Spinal cord (tissue), 9 donors: ENCODE measurements at regions not wholly inside any gene's neighbourhood (a gene's known extent, or its start where the extent isn't known, plus 50 kb on each side); places are given as distances from the start of the nearest gene placed in this dataset.
A peak's percentile ranks its signal among the peaks of the same experiment; 100 is the strongest.
"Not testable (repeated sequence)": the region's sequence is repeated elsewhere in the genome, so short reads cannot be mapped to it uniquely, and the experiment has no call there.

Experiments used
- DNase-seq, 6 donors: peaks; one replicate each; pipeline versions ENCODE4 v3.0.0 to v3.0.0-alpha.2; 2013 to 2015; ENCODE audit warnings: low spot score in 6 of 6, low read depth in 4 of 6
- H3K27ac ChIP-seq: one replicate; pipeline ENCODE4 v1.5.1; 2013; ENCODE audit warnings: low read depth, low read length, control low read depth
- H3K27me3 ChIP-seq: one replicate; pipeline ENCODE4 v1.6.1; 2013; ENCODE audit warnings: low read length; ENCODE audit not compliant: control insufficient read depth, insufficient read depth
- H3K36me3 ChIP-seq: one replicate; pipeline ENCODE4 v1.6.1; 2013; ENCODE audit warnings: low read length; ENCODE audit not compliant: control insufficient read depth, insufficient read depth
- H3K4me1 ChIP-seq: one replicate; pipeline ENCODE4 v1.6.1; 2013; ENCODE audit warnings: low read length; ENCODE audit not compliant: control insufficient read depth, insufficient read depth
- H3K4me3 ChIP-seq: one replicate; pipeline ENCODE4 v1.5.1; 2013; ENCODE audit warnings: low read depth, low read length, control low read depth
- H3K9me3 ChIP-seq: one replicate; pipeline ENCODE4 v1.6.1; 2013; ENCODE audit warnings: low read length; ENCODE audit not compliant: control insufficient read depth, insufficient read depth
- WGBS: methylation state at CpG from one replicate; pipeline ENCODE4 v1.1.5; 2013; ENCODE audit warnings: missing lambda C conversion rate; ENCODE audit not compliant: insufficient coverage; 5-methylcytosine and 5-hydroxymethylcytosine counted together
- donor health status: healthy.

DNA sequence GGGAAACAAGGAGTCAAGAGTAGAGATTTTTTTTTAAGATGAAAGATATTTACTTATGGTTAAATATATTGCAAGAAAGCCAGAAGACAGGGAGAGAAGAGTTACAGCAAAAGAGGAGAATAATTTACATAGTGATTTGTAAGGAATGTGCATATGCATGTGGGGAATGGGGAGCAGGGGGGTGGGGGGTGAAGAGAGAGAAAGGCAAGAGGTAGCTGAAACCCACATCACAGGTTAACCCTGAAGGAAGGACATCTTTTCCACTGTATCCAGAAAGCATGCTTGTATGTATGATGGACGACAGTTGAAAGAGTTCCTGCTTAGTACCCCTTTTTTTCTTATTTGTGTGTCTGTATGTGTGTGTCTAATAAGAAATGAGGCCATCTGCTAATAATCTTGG is 371.9 kb downstream of the RAD51AP2 start:
- 83% methylated on average over 1 of the region's 1 CpG for WGBS
- Histone ChIP-seq H3K27ac (no peak overlapping the region), H3K36me3 (no peaks in the 10 kb centered on the region), H3K27me3 (no peaks in the 10 kb centered on the region), H3K4me1 (no peaks in the 10 kb centered on the region), H3K4me3 (no peak overlapping the region), H3K9me3 (no peaks in the 10 kb centered on the region)
- no peak for DNase-seq

- no peak overlapping the region for H3K4me3 ChIP-seq
- H3K4me1 ChIP-seq = no peaks in the 10 kb centered on the region
- WGBS = 20% methylated on average over 1 of the region's 2 CpGs
- H3K36me3 ChIP-seq = no peaks in the 10 kb centered on the region
- H3K27ac ChIP-seq = no peak overlapping the region
- no peaks in the 10 kb centered on the region for H3K9me3 ChIP-seq
- DNase-seq = peak in 1 of 6 donors; percentile 49
- H3K27me3 ChIP-seq = no peaks in the 10 kb centered on the region
These were observed 381.4 kb downstream of the RAD51AP2 start for GRCh38 chr2:17136877-17137276.

GRCh38 chr2:17136231-17136630 is 382.0 kb downstream of the RAD51AP2 start:
- no peaks in the 10 kb centered on the region for H3K9me3 ChIP-seq

GRCh38 chr2:17135619-17136018 is 382.6 kb downstream of the RAD51AP2 start:
- H3K36me3 ChIP-seq = no peaks in the 10 kb centered on the region
- no peak overlapping the region for H3K4me3 ChIP-seq
- DNase-seq = no peak
- WGBS = no CpG with 5 or more reads among the region's 1 CpG
- no peaks in the 10 kb centered on the region for H3K4me1 ChIP-seq
- no peak overlapping the region for H3K27ac ChIP-seq
- no peaks in the 10 kb centered on the region for H3K27me3 ChIP-seq
- no peaks in the 10 kb centered on the region for H3K9me3 ChIP-seq

More at GRCh38 chr2:17136231-17136630, 382.0 kb downstream of the RAD51AP2 start:
- no CpG with 5 or more reads among the region's 3 CpGs for WGBS
- Histone ChIP-seq H3K36me3 (no peaks in the 10 kb centered on the region), H3K4me3 (no peak overlapping the region), H3K27ac (no peak overlapping the region), H3K27me3 (no peaks in the 10 kb centered on the region), H3K4me1 (no peaks in the 10 kb centered on the region)
- no peak for DNase-seq

- Histone ChIP-seq H3K36me3 (no peaks in the 10 kb centered on the region), H3K4me1 (no peaks in the 10 kb centered on the region), H3K4me3 (no peak overlapping the region), H3K9me3 (no peaks in the 10 kb centered on the region), H3K27me3 (no peaks in the 10 kb centered on the region), H3K27ac (no peak overlapping the region)
- WGBS = 89% methylated on average over 4 of the region's 6 CpGs
- DNase-seq = no peak
These were observed 385.1 kb downstream of the RAD51AP2 start for GRCh38 chr2:17133052-17133671.

DNA sequence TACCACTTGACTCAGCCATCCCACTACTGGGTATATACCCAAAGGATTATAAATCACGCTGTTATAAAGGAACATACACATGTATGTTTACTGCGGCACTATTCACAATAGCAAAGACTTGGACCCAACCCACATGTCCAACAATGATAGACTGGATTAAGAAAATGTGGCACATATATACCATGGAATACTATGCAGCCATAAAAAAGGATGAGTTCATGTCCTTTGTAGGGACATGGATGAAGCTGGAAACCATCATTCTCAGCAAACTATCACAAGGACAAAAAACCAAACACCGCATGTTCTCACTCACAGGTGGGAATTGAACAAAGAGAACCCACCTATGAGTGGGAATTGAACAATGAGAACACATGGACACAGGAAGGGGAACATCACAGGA is 387.6 kb downstream of the RAD51AP2 start:
- not testable (repeated sequence) for H3K27ac ChIP-seq, DNase-seq, H3K9me3 ChIP-seq, H3K27me3 ChIP-seq, H3K4me1 ChIP-seq, H3K4me3 ChIP-seq, H3K36me3 ChIP-seq
- no CpG with 5 or more reads among the region's 3 CpGs for WGBS

GRCh38 chr2:17125989-17126620 is 392.1 kb downstream of the RAD51AP2 start:
- Histone ChIP-seq H3K4me3 (no peak overlapping the region), H3K27me3 (no peaks in the 10 kb centered on the region), H3K4me1 (no peaks in the 10 kb centered on the region), H3K36me3 (no peaks in the 10 kb centered on the region), H3K27ac (no peak overlapping the region), H3K9me3 (no peaks in the 10 kb centered on the region)
- 75% methylated on average over 3 of the region's 4 CpGs for WGBS
- no peak for DNase-seq

GRCh38 chr2:17124575-17125318 is 393.5 kb downstream of the RAD51AP2 start:
- DNase-seq = no peak
- no peaks in the 10 kb centered on the region for H3K9me3 ChIP-seq
- H3K36me3 ChIP-seq = no peaks in the 10 kb centered on the region
- WGBS = no CpG with 5 or more reads among the region's 1 CpG
- H3K27ac ChIP-seq = no peak overlapping the region
- H3K27me3 ChIP-seq = no peaks in the 10 kb centered on the region
- no peaks in the 10 kb centered on the region for H3K4me1 ChIP-seq
- no peak overlapping the region for H3K4me3 ChIP-seq

DNA sequence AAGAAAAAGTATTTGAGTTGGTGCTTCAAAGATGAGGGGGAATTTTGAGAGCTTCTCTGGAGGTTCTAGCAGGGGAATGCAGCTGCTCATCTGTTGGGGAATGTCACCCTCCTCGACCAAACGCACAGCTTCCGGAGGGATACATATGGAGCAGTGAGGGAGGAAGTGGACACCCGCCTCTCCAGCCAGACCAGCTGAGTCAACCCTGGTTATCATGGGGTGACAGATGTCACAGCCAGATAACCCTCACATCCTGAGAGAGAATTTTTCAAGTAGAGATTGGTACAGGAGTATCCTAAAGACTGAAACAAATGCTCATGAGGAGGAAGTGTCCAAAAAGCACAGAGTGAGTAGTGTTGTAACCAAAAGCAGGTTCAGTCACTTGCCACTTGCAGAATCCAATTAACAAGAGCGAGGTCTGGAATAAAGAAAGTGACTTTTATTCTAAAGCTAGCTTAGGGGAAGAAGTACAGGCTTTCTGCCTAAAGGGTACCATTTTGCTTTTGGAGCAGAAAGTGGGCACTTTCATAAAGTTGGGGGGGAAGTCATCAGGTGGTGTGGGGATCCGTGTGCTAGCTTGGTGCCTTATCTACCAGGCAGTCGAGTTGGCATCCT is 395.2 kb downstream of the RAD51AP2 start:
- no peak for DNase-seq
- no peak overlapping the region for H3K4me3 ChIP-seq
- no peaks in the 10 kb centered on the region for H3K27me3 ChIP-seq
- WGBS = 87% methylated on average over 5 of the region's 7 CpGs
- no peaks in the 10 kb centered on the region for H3K4me1 ChIP-seq
- no peaks in the 10 kb centered on the region for H3K36me3 ChIP-seq
- no peak overlapping the region for H3K27ac ChIP-seq
- H3K9me3 ChIP-seq = no peaks in the 10 kb centered on the region
